ENCODE measurements at regions not wholly inside any gene's neighbourhood (a gene's known extent, or its start where the extent isn't known, plus 50 kb on each side); places are given as distances from the start of the nearest gene placed in this dataset.

GRCh38 chr13:107124129-107124718, 556.3 kb upstream of the ARGLU1 start:
- TF ChIP-seq POLR2A (IDR thresholded peaks at IDR 0.05; ENCODE audit: borderline replicate concordance, extremely low read depth, insufficient read depth, insufficient read length) (no peak), RAD21 (IDR thresholded peaks at IDR 0.05; ENCODE audit: low read depth) (peak; percentile 46), CTCF (IDR thresholded peaks at IDR 0.05 in 2 of 3, conservative IDR thresholded peaks at IDR 0.05 in 1 of 3; ENCODE audit: borderline replicate concordance in 1 of 3, insufficient read depth in 1 of 3, low read depth in 2 of 3, low read length in 2 of 3) (peak in 2 of 3 experiments; percentile 7 to 39; a peak in 1 of 6 replicates), YY1 (IDR thresholded peaks at IDR 0.05; ENCODE audit: extremely low read depth, insufficient replicate concordance, low read depth, low read length) (no peak), POLR2AphosphoS5 (IDR thresholded peaks at IDR 0.05; ENCODE audit: low read depth, low read length) (no peak), EZH2phosphoT487 (IDR thresholded peaks at IDR 0.05; ENCODE audit: borderline replicate concordance) (no peak), MAX (IDR thresholded peaks at IDR 0.05) (no peak)
